B cell (primary cell): ENCODE measurements at regions not wholly inside any gene's neighbourhood (a gene's known extent, or its start where the extent isn't known, plus 50 kb on each side); places are given as distances from the start of the nearest gene placed in this dataset.

Experiments
- CTCF ChIP-seq: fragments of 200-600 bp; IDR thresholded peaks from one replicate; pipeline ENCODE4 v1.8.0; 2022; ENCODE audit warnings: antibody characterized with exemption, mild to moderate bottlenecking
- EZH2 ChIP-seq: IDR thresholded peaks from 2 replicates; pipeline ENCODE4 v1.6.1; 2012; ENCODE audit warnings: borderline replicate concordance, low read depth, mild to moderate bottlenecking, moderate library complexity, low read length; ENCODE audit not compliant: insufficient read depth, poor library complexity, severe bottlenecking

GRCh38 chr2:34308140-34308539, 709.0 kb upstream of the FAM98A start:
- TF ChIP-seq CTCF (no peak), EZH2 (no peak)
